ENCODE measurements at regions not wholly inside any gene's neighbourhood (a gene's known extent, or its start where the extent isn't known, plus 50 kb on each side); places are given as distances from the start of the nearest gene placed in this dataset.

DNA sequence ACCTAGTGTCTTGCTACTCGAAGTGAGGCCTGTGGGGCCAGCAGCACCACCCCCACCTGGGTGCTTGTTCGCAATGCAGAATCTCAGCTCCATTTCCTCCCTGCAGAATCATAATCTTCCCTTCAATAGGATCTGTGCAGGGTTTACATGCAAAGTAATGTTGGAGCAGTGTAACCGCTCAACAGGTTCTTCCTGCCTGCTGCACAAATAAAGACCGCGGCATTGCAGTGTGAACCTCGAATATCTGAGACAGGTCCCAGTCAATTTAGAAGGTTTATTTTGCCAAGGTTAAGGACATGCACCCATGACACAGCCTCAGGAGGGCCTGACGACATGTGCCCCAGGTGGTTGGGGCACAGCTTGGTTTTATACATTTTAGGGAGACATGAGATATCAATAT lies 119.2 kb downstream of the TLR5 start:
- peaks cover 3% of the 10 kb centered on the region for H3K9me1 ChIP-seq (ENCODE audit: control insufficient read depth, insufficient read depth, low read length)
- H4K20me1 ChIP-seq (replicated peaks; ENCODE audit: control insufficient read depth, insufficient read depth, low read length), result no peaks in the 10 kb centered on the region
- intact Hi-C loops (cut with micrococcal nuclease), result no loop called here
- FAIRE-seq, result no peak
- CTCF ChIA-PET (ENCODE audit: low intra/inter-chr PET ratio), result no interaction called here
- no peak overlapping the region for H3K4me2 ChIP-seq (ENCODE audit: insufficient read depth, low read length)
- no TSS peak for BruUV-seq (replicated peaks)
- H3K36me3 ChIP-seq (ENCODE audit: control insufficient read depth, insufficient read depth, low read length), result no peaks in the 10 kb centered on the region
- H2AFZ ChIP-seq (ENCODE audit: low read depth, low read length), result no peak overlapping the region
- H3K9ac ChIP-seq (ENCODE audit: insufficient read depth in 1 of 2, low read depth in 2 of 2, low read length in 2 of 2), result no peak overlapping the region
- in situ Hi-C loops (cut with MboI), result no loop called here
- H3K27ac ChIP-seq (ENCODE audit: extremely low read depth, low read depth, low read length), result no peak overlapping the region
- no peak for DNase-seq (ENCODE audit: extremely low read depth in 1 of 4, low spot score in 3 of 4)
- WGBS (ENCODE audit: insufficient coverage, low coverage, missing lambda C conversion rate), result 1% methylated on average over 7 of the region's 7 CpGs
- H3K9me3 ChIP-seq (replicated peaks; ENCODE audit: control insufficient read depth, insufficient read depth, low read depth, low read length), result no peaks in the 10 kb centered on the region
- H3K4me1 ChIP-seq (replicated peaks in 1 of 2; ENCODE audit: control insufficient read depth in 2 of 2, insufficient read depth in 2 of 2, low read length in 2 of 2), result no peaks in the 10 kb centered on the region
- peaks cover 4 to 15% of the 10 kb centered on the region in 2 experiments; a peak in 2 of 5 replicates for H3K27me3 ChIP-seq (ENCODE audit: control insufficient read depth in 2 of 2, insufficient read depth in 2 of 2, low read length in 2 of 2)
- POLR2A ChIA-PET, result no interaction called here
- no peak overlapping the region for H3K4me3 ChIP-seq
- H3K79me2 ChIP-seq (ENCODE audit: control insufficient read depth, insufficient read depth, low read length), result no peaks in the 10 kb centered on the region
- no peak for ATAC-seq
- no peak for TF ChIP-seq ELF4 (CRISPR knock-in tag; IDR thresholded peaks at IDR 0.05)
- no peak for TF ChIP-seq PCBP1 (IDR thresholded peaks at IDR 0.05; ENCODE audit: low read depth, low read length, poor library complexity, severe bottlenecking)
- TF ChIP-seq ARID3A (IDR thresholded peaks at IDR 0.05; ENCODE audit: borderline replicate concordance, low read depth, low read length), result no peak
- TF ChIP-seq, protein P1, sequence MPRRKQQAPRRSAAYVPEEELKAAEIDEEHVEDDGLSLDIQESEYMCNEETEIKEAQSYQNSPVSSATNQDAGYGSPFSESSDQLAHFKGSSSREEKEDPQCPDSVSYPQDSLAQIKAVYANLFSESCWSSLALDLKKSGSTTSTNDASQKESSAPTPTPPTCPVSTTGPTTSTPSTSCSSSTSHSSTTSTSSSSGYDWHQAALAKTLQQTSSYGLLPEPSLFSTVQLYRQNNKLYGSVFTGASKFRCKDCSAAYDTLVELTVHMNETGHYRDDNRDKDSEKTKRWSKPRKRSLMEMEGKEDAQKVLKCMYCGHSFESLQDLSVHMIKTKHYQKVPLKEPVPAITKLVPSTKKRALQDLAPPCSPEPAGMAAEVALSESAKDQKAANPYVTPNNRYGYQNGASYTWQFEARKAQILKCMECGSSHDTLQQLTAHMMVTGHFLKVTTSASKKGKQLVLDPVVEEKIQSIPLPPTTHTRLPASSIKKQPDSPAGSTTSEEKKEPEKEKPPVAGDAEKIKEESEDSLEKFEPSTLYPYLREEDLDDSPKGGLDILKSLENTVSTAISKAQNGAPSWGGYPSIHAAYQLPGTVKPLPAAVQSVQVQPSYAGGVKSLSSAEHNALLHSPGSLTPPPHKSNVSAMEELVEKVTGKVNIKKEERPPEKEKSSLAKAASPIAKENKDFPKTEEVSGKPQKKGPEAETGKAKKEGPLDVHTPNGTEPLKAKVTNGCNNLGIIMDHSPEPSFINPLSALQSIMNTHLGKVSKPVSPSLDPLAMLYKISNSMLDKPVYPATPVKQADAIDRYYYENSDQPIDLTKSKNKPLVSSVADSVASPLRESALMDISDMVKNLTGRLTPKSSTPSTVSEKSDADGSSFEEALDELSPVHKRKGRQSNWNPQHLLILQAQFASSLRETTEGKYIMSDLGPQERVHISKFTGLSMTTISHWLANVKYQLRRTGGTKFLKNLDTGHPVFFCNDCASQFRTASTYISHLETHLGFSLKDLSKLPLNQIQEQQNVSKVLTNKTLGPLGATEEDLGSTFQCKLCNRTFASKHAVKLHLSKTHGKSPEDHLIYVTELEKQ (CRISPR knock-in tag; IDR thresholded peaks at IDR 0.05), result no peak
- TF ChIP-seq GATAD2B (IDR thresholded peaks at IDR 0.05; ENCODE audit: borderline replicate concordance), result no peak
- TF ChIP-seq TEAD2 (tag; IDR thresholded peaks at IDR 0.05), result no peak
- no peak for TF ChIP-seq ZNF512 (tag; IDR thresholded peaks at IDR 0.05)
- TF ChIP-seq IFI16 (CRISPR knock-in tag; IDR thresholded peaks at IDR 0.05), result no peak
- TF ChIP-seq ZFX (CRISPR knock-in tag; IDR thresholded peaks at IDR 0.05), result no peak
- no peak for TF ChIP-seq CBFA2T2 (conservative IDR thresholded peaks at IDR 0.05)
- TF ChIP-seq AFF4 (CRISPR knock-in tag; IDR thresholded peaks at IDR 0.05), result no peak
- TF ChIP-seq MTA2 (IDR thresholded peaks at IDR 0.05; ENCODE audit: low read depth), result no peak
- no peak for TF ChIP-seq EWSR1 (IDR thresholded peaks at IDR 0.05; ENCODE audit: borderline replicate concordance, low read depth, partially characterized antibody)
